AG04450 (cell line): ENCODE measurements at regions not wholly inside any gene's neighbourhood (a gene's known extent, or its start where the extent isn't known, plus 50 kb on each side); places are given as distances from the start of the nearest gene placed in this dataset.

Experiments used
- CTCF ChIA-PET: fragments of 300-600, 350-600 bp; formaldehyde crosslinking; extraction: SDS; loops from one replicate; lab custom pipeline; 2022; ENCODE audit warnings: antibody characterized with exemption, inconsistent platforms; lab: Charles Lee
- POLR2A ChIA-PET: fragments of 350-600 bp; formaldehyde crosslinking; extraction: SDS; loops from one replicate; lab custom pipeline; 2021; ENCODE audit warnings: antibody characterized with exemption, inconsistent platforms; lab: Yijun Ruan, JAX
- DNase-seq: peaks from one replicate; pipeline ENCODE4 v3.0.0-alpha.2; 2011; ENCODE audit warnings: low read depth, low spot score
- H3K27ac ChIP-seq: one replicate; pipeline ENCODE4 v1.5.1; 2012; ENCODE audit warnings: low read depth, low read length, control low read depth
- H3K27me3 ChIP-seq: one replicate; pipeline ENCODE4 v1.6.0; 2012; ENCODE audit warnings: low read length; ENCODE audit not compliant: control insufficient read depth, insufficient read depth
- H3K4me3 ChIP-seq: 2 replicates; pipeline ENCODE4 v1.5.1; 2011; ENCODE audit warnings: mild to moderate bottlenecking, low read depth, low read length, control low read depth
- H3K9me3 ChIP-seq: 2 replicates; pipeline ENCODE4 v1.5.1; 2012; ENCODE audit warnings: low read length; ENCODE audit not compliant: control insufficient read depth, insufficient read depth
- TF ChIP-seq, protein P1 (sequence below): IDR thresholded peaks from 2 replicates; pipeline ENCODE4 v1.5.1; 2011; ENCODE audit warnings: low read depth, low read length, control low read depth, inconsistent platforms

DNA sequence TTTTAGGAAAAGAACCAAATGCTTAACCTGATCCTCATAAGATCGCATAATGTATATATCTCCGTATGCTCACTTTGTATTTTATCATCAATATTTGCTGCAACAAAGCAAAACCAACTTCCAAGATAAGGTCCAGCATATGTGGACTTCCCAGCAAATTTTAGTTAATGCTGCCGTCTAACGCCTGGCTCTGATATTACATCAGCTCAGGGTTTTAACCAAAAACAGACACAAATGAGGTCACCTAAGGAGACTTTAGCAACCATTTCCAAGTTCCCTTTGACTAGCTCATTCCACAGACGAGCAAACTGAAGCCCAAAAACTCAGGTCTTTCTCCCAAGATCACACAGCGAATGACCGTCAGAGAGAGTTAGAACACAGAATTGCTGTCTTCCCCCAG lies 59.4 kb upstream of the UCN3 start:
- POLR2A ChIA-PET: no interaction called here

GRCh38 chr10:5310914-5311313 lies 53.9 kb upstream of the UCN3 start:
- Histone ChIP-seq H3K27ac (no peak overlapping the region), H3K27me3 (no peaks in the 10 kb centered on the region), H3K4me3 (no peak overlapping the region), H3K9me3 (no peaks in the 10 kb centered on the region)
- CTCF ChIA-PET: no interaction called here
- POLR2A ChIA-PET: no interaction called here
- no peak for DNase-seq
- TF ChIP-seq, protein P1, sequence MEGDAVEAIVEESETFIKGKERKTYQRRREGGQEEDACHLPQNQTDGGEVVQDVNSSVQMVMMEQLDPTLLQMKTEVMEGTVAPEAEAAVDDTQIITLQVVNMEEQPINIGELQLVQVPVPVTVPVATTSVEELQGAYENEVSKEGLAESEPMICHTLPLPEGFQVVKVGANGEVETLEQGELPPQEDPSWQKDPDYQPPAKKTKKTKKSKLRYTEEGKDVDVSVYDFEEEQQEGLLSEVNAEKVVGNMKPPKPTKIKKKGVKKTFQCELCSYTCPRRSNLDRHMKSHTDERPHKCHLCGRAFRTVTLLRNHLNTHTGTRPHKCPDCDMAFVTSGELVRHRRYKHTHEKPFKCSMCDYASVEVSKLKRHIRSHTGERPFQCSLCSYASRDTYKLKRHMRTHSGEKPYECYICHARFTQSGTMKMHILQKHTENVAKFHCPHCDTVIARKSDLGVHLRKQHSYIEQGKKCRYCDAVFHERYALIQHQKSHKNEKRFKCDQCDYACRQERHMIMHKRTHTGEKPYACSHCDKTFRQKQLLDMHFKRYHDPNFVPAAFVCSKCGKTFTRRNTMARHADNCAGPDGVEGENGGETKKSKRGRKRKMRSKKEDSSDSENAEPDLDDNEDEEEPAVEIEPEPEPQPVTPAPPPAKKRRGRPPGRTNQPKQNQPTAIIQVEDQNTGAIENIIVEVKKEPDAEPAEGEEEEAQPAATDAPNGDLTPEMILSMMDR: no peak

More for the DNA sequence above, 59.4 kb upstream of the UCN3 start:
- Histone ChIP-seq H3K4me3 (no peak overlapping the region), H3K27me3 (no peaks in the 10 kb centered on the region), H3K27ac (no peak overlapping the region), H3K9me3 (no peaks in the 10 kb centered on the region)
- CTCF ChIA-PET: no interaction called here
- TF ChIP-seq, protein P1: no peak
- DNase-seq: no peak

- TF ChIP-seq, protein P1: no peak
- ChIA-PET POLR2A (no interaction called here), CTCF (no interaction called here)
- Histone ChIP-seq H3K9me3 (no peaks in the 10 kb centered on the region), H3K27ac (no peak overlapping the region), H3K27me3 (no peaks in the 10 kb centered on the region), H3K4me3 (no peak overlapping the region)
- no peak for DNase-seq
These were observed 53.1 kb upstream of the UCN3 start for GRCh38 chr10:5311617-5312016.

GRCh38 chr10:5314840-5315239 lies 49.9 kb upstream of the UCN3 start:
- DNase-seq: no peak
- CTCF ChIA-PET: no interaction called here
- Histone ChIP-seq H3K9me3 (no peaks in the 10 kb centered on the region), H3K27ac (no peak overlapping the region), H3K27me3 (no peaks in the 10 kb centered on the region), H3K4me3 (no peak overlapping the region)
- TF ChIP-seq, protein P1: no peak
- POLR2A ChIA-PET: no interaction called here
